M059J (cell line): ENCODE measurements at regions not wholly inside any gene's neighbourhood (a gene's known extent, or its start where the extent isn't known, plus 50 kb on each side); places are given as distances from the start of the nearest gene placed in this dataset.

Experiments used
- DNase-seq: peaks from one replicate; pipeline ENCODE4 v3.0.0-alpha.2; 2012; ENCODE audit warnings: low read depth

DNA sequence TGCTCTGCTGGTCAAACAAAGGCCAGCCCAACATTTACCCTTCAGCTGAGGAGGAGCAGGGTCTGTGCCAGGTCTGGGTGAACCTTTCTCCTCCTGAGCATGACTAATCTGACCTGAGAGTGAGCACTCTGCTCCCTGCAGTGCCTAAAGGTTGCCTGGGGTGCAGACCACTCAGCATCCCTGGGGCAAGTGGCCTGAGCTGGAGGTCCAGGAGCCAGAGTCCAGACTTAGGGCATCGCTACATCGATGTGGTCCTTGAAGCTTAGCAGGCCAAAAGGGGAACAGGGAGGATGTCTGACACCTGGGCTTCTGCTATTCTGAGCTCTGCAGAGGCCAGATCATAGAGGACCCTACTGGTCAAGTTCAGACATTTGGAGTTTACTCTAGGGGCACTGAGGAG is 119.1 kb downstream of the FAM43A start:
- DNase-seq: no peak

DNA sequence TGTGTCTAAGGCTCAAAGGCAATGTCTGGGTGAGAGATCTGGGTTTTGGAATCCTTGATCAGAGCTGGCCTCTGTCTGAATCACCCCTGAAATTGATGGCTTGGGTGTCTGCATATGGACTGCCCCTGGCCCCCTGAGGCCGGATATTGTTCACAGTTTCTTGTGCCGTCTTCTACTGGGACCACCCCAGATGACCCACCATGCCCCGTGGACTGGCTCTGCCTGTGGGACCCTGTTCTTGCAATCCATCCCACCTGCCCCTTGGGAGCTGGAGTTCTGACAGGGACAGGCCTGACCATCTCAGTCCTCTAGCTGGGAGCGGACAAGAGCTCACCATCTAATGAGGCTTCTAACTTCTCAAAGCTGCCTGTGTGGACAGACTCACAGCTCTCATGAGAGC is 119.9 kb downstream of the FAM43A start:
- DNase-seq: no peak

DNA sequence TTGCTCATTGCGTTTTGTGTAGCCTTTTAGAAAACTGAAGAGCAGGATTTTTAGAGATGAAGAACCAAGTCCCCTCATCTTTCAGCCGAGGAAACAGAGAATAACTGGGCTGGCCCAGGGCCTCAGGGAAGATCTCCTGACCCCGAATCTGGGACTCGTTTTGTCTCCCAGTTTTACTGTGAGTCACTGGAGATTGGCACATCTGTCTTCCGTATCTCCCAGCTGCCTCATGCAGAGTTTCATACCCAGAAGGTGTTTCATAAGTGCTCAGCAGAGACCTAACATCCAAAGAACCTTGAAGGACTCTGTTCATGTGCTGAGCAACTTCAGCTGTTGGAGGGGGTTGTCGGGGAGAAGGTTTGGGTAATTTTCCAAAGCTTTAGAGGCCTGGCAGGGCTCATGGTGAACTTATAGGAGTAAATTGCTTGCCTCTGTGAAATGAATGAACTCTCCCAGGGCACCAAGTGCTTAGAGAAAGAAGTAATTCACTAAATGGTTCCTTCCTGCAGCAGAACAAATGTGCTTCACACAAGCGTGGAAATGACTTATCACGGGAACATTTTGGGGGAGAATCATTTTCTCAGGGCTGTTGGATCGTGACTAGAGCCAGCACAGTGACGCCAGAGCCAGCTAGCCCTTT is 121.4 kb downstream of the FAM43A start:
- DNase-seq: peak; percentile 53

DNA sequence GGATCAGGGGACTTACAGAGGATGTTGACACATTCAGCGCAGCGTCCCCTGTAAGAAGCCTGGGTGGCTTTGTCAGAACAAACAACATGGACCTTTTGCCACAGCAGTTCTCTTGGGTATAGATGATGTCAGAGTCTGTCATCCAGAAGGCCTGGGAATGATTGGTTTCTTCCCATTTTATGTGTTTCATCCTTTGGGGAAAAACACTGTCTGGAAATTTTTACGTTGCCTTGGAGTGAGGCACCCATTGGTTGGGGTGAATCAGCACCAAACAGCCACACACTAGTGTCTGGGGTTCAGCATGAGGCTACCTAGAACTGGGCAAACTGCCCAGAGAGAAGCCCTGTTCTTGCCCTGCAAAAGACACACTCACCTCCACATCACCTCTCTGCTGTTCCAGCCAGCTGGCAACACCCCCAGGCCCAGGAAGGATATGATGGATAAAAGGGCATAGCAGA is 123.0 kb downstream of the FAM43A start:
- peak; percentile 97 for DNase-seq

DNA sequence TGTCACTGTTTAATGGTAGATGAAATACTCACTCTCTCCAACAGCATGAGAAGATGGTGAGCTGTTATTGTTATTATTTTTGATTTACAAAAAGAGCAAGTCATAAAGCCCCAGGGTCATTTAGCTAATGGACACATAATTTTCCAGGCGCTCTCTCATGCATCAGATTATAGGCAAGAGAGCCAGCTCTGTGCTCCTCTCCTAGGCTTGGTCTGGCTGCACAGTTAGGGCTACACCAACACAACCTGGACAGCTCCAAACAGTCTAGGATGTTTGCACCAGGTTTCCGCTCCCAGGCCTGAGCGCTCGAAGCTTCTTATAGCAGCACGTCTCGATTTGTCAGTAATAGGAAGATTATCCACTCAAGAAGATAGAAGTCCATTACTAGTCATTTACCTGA is 123.7 kb downstream of the FAM43A start:
- DNase-seq: no peak

DNA sequence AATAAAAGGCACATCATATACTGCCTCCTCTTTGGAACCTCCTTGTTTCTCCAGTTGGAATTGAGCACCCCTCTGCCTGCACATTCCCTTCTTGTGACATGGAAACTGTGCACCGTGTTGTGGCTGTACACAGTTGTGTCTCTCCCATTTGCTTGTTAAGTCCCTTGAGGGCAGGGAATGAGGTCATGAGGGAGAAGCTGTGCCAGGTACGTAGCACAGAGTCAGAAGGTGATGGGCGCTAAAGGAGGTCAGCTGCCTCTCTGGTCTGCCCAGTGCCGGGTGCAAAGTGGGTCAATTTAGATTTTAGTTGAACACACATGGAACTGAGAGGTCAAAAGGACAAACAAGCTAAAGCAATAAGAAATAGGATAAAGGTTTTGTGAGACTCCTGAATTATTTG is 124.4 kb downstream of the FAM43A start:
- DNase-seq: no peak

DNA sequence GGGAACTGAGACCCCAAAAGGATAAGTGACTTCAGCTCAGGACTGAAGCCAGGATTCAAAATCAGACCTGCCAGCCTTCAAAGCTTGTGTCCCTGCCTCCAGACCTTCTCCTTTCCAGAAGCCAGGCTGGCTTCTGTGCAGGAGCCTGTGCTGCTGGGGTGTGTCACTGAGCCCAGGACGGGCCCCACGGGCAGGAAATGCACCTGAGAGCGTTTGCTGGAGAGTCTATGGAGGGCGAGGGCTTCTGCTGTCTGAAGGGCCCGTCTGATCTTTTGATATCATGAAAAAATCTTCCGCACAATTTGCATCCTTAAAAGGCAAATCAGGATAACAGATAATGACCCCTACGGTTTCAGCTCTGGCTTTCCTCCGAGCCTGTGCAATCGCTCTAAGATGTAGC is 125.4 kb downstream of the FAM43A start:
- DNase-seq: no peak

DNA sequence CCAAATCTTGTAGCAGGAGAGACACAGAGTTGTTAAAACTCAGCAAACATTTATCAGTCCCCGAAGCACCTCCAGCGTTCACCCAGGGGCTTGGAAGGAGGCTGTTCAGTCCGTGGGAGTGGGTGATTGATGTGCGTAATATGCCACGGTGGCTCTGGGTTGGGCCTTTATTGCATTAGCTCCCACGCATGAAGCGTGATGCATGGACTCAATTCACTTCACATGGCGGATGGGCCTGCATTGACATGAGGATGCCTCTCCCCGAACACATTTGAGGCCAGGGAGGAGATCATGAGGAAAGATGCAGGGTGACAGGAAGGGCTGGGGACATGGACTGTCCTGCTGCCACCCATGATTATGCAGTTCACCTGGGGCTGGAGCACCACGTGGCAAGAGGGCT is 126.5 kb downstream of the FAM43A start:
- no peak for DNase-seq

DNA sequence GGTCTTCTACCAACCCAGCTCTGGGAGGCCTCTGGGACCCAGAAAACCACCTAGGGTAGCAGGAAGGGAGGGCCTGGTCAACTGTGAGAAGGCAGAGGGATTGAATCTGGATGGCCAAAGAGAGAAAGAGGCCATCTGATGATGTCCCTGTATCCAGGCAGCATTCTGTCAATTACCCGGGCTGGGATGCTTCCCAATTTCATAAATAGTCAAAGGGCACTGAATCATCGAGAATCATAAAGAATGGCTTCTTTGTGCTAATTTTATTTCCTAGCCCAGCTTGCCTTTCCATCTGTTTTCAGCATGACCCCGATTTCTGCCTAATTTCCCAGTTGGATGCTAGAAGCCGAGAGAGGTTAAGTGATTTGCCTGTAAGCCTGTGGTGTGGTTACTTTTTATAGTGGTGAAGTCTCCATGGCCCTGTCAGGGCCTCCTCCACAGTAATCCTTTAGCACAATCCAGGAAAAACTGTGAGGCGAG is 129.2 kb downstream of the FAM43A start:
- no peak for DNase-seq

DNA sequence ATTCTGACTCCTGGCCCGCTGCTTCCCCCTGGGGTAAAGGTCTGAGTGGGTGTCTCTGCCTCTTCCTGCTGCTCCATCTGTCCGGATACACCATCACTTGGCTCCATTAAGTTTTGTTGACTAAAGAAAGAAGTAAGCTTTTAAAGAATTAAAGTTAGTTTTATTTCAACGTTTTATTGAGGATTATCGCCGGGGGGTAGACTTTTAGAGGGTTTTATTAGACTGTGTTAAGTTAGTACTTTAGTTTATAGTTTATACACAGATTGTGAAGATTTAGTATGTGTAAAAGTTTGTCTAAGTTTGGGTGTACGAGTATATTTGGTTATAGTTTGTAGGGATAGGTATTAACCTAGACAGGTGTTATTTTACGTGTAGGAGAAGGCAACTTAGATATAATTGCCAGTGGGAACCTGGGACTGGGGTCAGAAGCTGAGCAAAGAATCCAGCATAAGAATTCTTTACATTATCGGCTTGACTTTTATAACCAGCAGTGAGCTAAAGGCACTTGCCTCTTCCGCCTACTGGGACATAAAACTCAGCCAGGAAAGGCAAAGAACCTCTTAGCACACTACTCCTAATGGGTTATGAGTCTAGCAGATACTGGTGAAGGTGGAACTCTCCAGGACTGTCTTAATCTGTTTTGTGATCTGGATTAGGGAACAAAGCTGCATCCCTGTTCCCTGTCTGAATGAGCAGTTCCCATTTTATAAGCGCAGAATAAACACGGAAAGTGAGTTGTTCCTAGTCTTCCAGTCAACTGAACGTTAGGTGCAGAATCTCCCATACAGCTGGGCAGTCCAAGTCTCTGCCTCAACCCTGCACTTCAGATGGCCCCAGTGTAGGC is 131.3 kb downstream of the FAM43A start:
- DNase-seq: no peak

DNA sequence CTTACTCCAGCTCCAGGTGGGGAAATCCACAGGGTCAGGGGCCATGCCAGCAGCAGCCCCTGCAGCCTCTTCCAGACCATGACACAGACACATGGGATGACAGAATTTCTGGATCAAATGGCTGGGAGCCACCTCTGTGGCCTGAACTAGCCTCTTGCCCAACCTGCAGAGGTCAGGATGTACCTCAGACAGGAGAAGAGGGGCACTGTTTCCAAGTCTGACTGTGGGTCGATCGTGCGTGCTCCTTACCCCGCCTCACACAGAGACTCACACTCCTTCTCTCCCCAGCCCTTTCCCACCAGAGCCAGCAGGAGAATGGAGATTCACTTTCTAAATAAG is 131.9 kb downstream of the FAM43A start:
- no peak for DNase-seq

DNA sequence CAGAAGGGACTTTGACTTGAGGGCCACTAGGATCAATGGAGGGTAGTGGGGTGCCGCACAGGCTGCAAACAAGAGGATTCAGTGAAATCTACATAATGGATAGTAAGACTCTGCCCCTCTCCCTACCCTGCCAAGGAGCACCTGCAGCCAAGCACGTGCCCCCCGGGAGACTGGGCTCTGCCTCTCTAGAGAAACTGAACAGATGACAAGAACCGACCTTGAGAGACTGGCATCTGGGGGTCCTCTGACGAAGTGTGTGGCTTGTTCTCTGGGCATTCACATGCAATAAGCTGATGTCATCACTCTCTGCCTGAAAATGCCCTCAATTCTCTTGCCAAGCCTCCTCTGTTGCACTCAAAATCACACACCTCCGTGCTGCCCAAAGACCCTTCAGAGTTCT is 132.3 kb downstream of the FAM43A start:
- no peak for DNase-seq

DNA sequence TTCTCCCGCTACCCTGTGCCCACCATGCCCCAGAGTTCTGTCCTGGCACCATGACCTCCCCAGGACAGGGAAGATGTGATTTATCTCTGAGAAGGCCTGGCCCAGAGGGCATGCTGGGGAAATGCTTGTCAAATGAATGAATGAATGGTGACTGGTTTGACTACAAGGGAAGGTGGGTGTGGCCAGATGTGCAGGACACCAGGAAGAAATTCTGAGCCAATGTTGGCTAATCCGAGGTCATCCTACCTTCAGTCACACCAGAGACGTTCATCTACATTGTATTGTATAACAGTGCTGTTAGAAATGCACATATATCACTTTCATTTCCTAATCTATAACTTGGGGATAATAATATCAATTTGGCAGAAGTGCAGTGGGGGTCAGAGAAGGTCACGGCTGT is 138.4 kb downstream of the FAM43A start:
- DNase-seq: peak; percentile 23

DNA sequence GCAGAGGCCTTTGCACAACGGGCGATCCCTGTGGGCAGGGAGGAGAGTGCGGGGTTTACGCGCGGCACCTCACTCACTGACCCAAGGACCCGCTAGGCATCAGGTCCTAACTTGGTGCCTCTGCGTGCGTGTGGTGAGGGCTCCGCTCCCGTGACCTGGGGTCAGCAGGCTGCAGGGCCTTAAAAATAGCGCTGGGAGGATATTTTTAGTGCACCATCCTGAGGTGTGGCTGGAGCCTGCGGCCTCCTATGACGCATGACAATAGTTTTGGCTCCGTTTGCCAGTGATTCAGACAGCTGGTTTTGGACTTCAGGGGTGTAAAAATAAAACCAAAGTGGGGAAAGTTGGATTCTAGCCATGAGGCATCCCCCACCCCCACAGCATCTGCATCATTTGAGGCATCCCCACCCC is 139.0 kb downstream of the FAM43A start:
- peak; percentile 86 for DNase-seq

DNA sequence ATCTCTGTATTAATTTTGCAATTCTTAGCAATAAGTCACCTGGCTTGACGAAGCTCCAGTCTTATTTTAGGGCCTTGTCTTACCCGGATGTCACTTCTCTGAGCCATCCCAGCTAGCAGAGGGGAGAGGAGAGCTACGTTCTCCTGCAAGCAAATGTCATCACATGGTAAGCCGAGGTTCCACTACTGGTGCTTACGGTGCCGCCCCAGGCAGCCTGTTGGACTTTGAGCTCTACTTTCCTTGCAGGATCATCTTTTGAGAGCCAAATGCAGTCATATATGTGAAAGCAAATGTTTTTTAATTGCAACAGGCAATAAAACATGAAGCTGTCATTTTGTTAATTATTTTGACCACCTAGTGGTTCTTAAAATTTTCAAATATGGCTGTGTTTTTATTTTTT is 140.9 kb downstream of the FAM43A start:
- no peak for DNase-seq

DNA sequence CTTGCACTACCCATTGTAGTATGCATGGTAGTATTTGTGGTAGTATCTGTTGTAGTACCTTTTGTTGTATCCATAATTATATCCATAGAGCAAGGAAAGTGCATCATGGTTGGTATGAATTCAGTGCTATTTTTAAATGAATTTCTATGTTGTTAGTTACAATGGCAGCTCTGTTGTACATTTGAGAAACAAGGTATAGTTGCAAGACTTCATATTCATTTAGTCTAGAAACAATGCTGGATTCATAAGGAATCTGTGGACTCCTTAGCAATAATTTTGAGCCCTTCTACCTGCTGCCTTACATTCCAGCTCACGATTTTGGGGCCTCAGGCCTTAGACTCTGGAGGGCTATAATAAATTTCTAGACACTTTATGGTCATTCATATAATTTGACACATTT is 141.8 kb downstream of the FAM43A start:
- DNase-seq: no peak

DNA sequence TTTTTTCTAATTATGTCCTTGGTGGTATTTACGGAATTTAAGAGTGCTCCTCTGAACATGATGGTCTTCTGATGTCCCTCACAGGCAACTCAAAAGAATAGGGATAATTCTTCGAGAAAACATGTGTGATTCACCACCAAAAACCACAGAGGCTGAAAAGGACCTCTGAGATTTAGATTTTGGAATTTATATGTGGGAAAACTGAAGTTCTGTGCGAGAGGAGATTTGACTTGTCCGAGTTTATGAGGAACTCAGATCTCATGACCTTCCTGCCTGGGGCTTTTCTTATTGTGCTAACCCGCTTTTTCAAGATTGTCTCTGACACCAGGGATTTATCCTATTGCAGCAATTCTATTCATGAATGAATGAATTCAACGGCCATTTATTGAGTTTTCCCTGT is 142.4 kb downstream of the FAM43A start:
- DNase-seq: peak; percentile 80

DNA sequence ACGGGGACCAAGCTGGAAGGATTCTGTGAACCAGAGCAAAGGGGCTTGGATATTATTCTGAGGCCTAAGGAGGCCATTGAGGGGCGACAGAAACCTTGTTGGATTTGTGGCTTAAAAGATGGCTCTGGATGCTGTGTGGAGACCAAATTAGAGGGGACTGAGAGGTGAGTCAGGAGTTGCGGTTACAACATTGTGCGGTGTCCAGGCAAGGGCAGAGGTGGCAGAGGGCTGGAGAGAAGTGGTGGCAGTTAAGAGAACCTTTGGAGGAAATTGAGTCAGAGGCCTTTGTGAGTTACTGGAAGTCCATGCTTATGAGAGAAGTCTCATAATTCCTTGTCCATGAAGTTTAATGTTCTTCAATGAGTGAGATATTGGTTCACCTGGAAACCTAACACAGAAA is 143.2 kb downstream of the FAM43A start:
- DNase-seq: peak; percentile 76

DNA sequence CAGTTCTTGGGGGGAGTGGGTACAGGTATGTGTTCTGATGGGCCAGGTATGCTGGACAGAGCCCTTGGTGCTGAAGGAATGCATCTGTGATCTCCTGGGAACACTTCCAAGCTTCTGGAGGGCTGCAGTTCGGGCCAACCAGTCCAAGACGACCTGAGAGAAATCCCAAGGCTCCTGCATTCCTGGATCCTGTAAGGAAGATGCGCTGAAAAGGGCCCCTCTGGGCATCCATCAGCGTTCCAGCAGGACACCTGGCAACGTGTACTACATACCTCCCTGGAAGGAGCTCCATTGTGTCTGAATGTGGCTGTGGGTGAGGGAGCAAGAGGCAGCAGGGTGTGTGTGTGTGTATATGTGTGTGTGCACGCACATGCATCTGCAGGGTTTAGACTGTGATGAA is 144.7 kb downstream of the FAM43A start:
- no peak for DNase-seq

DNA sequence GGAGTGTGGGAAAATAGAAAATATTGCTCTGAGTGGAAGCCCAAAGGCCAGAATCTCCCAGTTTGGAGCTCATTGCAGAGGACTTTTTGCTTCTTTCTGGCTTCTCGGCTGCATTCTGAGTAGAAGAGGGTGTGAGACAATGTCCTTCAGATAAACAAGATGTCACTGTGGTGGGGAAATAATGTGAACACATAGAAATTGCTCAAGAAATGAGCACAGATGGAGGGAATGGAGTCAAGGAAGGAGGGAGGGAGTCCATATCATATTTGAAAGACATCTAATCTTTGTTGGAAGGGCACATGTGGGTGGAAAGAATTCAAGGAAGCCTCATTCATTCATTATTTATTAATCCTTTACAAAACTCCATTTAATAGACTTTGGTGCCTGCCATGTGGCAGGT is 145.3 kb downstream of the FAM43A start:
- DNase-seq: no peak

DNA sequence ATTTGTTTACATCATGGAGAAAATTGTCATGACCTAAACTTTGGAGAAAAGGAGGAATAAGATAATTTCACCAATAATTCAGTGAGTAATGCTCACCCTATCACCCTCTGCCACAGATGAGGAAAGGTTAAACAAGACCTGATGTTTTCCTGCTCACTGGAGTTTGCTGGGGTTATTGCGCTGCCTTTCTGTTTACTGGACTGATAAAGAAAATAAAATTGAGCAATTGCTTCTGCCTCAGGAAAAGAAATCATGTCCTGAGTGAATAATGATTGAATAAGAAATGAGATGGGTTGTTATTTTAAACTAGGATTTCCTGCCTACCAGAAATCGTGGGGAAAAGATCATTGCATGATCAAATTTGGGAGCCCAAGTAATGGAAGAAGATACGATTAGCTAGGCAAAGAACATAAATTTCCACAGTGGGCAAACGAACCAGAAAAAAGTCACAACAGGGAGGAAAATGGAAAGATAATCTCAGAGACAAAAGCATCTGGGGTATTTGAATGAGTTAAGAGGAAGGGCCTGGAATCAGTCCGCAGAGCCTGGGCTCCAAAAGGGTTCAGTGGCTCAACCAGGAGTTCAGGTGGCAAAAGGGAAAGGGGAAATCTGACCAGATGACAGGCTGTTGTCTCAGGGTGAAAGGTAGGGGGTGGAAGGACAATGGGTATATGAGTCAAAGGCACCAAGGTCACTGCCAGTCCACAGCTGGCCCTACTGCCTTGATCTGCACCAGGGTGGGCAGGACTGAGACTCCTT is 146.8 kb downstream of the FAM43A start:
- DNase-seq: no peak

DNA sequence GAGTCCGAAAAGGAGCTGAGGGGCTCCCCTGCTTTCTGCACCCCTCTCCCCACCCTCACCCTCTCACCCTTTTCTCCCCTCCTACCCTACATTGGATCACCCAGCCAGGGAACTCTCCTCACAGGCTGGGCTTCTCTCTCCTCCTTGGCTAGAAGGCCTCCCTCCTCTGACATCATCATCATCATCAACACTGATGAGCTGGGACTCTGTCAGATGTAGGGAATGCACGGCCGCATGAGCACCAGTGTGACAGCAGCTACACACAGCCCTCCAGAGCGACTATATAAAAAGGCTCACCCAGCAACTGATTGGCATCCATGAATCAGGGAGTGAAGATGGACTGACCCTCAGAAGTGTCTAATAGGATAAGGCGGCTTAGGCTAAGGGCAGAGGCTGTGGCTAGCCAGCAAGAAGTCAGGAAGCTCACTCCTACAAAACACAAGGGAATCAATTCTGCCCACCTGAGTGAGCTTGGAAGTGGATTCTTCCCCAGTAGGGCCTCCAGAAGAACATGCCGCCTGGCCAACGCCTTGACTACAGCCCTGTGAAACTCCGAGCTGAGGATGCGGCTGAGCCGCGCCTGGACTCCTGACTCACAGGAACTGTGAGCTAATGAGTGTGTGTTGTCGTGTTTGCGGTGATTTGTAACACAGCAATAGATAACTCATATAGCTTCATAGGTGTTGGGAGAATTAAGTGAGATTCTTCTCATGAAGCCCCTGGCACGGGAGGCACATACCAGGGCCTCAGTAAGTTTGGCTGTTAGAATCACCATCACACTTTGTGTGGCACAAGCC is 147.6 kb downstream of the FAM43A start:
- DNase-seq: no peak
